ENCODE measurements at regions not wholly inside any gene's neighbourhood (a gene's known extent, or its start where the extent isn't known, plus 50 kb on each side); places are given as distances from the start of the nearest gene placed in this dataset.

- no peak overlapping the region for H3K27ac ChIP-seq
- intact Hi-C loops (cut with DNase I; ENCODE audit: low total_unique reads) = no loop called here
- H3K4me3 ChIP-seq = no peak overlapping the region
- H3K9me3 ChIP-seq = no peaks in the 10 kb centered on the region
- H3K27me3 ChIP-seq = no peaks in the 10 kb centered on the region
- DNase-seq = no peak
- H3K36me3 ChIP-seq = no peaks in the 10 kb centered on the region
- no peak for TF ChIP-seq CTCF (IDR thresholded peaks at IDR 0.05)
- no peaks in the 10 kb centered on the region for H3K4me1 ChIP-seq
These were observed 197.2 kb upstream of the TMPO start for GRCh38 chr12:98317939-98318899.

- Histone ChIP-seq H3K4me1 (no peaks in the 10 kb centered on the region), H3K9me3 (no peaks in the 10 kb centered on the region), H3K36me3 (no peaks in the 10 kb centered on the region), H3K27ac (no peak overlapping the region), H3K27me3 (no peaks in the 10 kb centered on the region), H3K4me3 (no peak overlapping the region)
- DNase-seq = no peak
- no peak for TF ChIP-seq CTCF (IDR thresholded peaks at IDR 0.05)
- intact Hi-C loops (cut with DNase I; ENCODE audit: low total_unique reads) = no loop called here
These were observed 195.5 kb upstream of the TMPO start for GRCh38 chr12:98319716-98320425.

- DNase-seq = no peak
- Histone ChIP-seq H3K27me3 (no peaks in the 10 kb centered on the region), H3K4me3 (no peak overlapping the region), H3K9me3 (no peaks in the 10 kb centered on the region), H3K27ac (no peak overlapping the region), H3K36me3 (no peaks in the 10 kb centered on the region), H3K4me1 (no peaks in the 10 kb centered on the region)
- intact Hi-C loops (cut with DNase I; ENCODE audit: low total_unique reads) = no loop called here
- no peak for TF ChIP-seq CTCF (IDR thresholded peaks at IDR 0.05)
These were observed 190.4 kb upstream of the TMPO start for GRCh38 chr12:98325003-98325402.

- no peak overlapping the region for H3K27ac ChIP-seq
- H3K36me3 ChIP-seq = no peaks in the 10 kb centered on the region
- no peaks in the 10 kb centered on the region for H3K27me3 ChIP-seq
- no peak for DNase-seq
- no peak overlapping the region for H3K4me3 ChIP-seq
- TF ChIP-seq CTCF (IDR thresholded peaks at IDR 0.05) = no peak
- H3K4me1 ChIP-seq = no peaks in the 10 kb centered on the region
- intact Hi-C loops (cut with DNase I; ENCODE audit: low total_unique reads) = no loop called here
- no peaks in the 10 kb centered on the region for H3K9me3 ChIP-seq
These were observed 186.9 kb upstream of the TMPO start for GRCh38 chr12:98328467-98328866.

GRCh38 chr12:98329589-98329988 is 185.8 kb upstream of the TMPO start:
- intact Hi-C loops (cut with DNase I; ENCODE audit: low total_unique reads) = no loop called here

More at GRCh38 chr12:98329589-98329988, 185.8 kb upstream of the TMPO start:
- no peaks in the 10 kb centered on the region for H3K27me3 ChIP-seq
- DNase-seq = no peak
- no peak for TF ChIP-seq CTCF (IDR thresholded peaks at IDR 0.05)
- H3K4me3 ChIP-seq = no peak overlapping the region
- H3K9me3 ChIP-seq = no peaks in the 10 kb centered on the region
- no peak overlapping the region for H3K27ac ChIP-seq
- no peaks in the 10 kb centered on the region for H3K4me1 ChIP-seq
- no peaks in the 10 kb centered on the region for H3K36me3 ChIP-seq

All from tibial artery (tissue), 4 donors.